GM10266 (cell line): ENCODE measurements at regions not wholly inside any gene's neighbourhood (a gene's known extent, or its start where the extent isn't known, plus 50 kb on each side); places are given as distances from the start of the nearest gene placed in this dataset.

Experiments
- DNase-seq: peaks from one replicate; pipeline ENCODE4 v3.0.0; 2012; ENCODE audit errors: extremely low spot score
- CTCF ChIP-seq: IDR thresholded peaks from 2 replicates; pipeline ENCODE4 v1.5.1; 2012; ENCODE audit warnings: mild to moderate bottlenecking, low read depth; ENCODE audit not compliant: control insufficient read depth, insufficient read depth; ENCODE audit errors: missing control alignments

GRCh38 chr21:27825035-27825434 lies 858.1 kb upstream of the ADAMTS5 start:
- no peak for DNase-seq
- no peak for TF ChIP-seq CTCF

GRCh38 chr21:27823652-27824201 lies 856.8 kb upstream of the ADAMTS5 start:
- no peak for TF ChIP-seq CTCF

GRCh38 chr21:27820342-27820741 lies 853.5 kb upstream of the ADAMTS5 start:
- DNase-seq: no peak
- no peak for TF ChIP-seq CTCF

More at GRCh38 chr21:27823652-27824201, 856.8 kb upstream of the ADAMTS5 start:
- no peak for DNase-seq

GRCh38 chr21:27819299-27819698 lies 852.4 kb upstream of the ADAMTS5 start:
- no peak for DNase-seq
- TF ChIP-seq CTCF: no peak

- no peak for DNase-seq
- no peak for TF ChIP-seq CTCF
Observed at GRCh38 chr21:27818847-27819246, 852.0 kb upstream of the ADAMTS5 start.

GRCh38 chr21:27817902-27818623 lies 851.2 kb upstream of the ADAMTS5 start:
- no peak for TF ChIP-seq CTCF
- DNase-seq: no peak

- DNase-seq: no peak
- TF ChIP-seq CTCF: no peak
Observed at GRCh38 chr21:27817074-27817473, 850.2 kb upstream of the ADAMTS5 start.
